HL-60 (cell line): ENCODE measurements at regions not wholly inside any gene's neighbourhood (a gene's known extent, or its start where the extent isn't known, plus 50 kb on each side); places are given as distances from the start of the nearest gene placed in this dataset.

Experiments used
- CTCF ChIP-seq: IDR thresholded peaks from one replicate; pipeline ENCODE4 v1.5.1; 2011; ENCODE audit warnings: low read length, control low read depth, inconsistent platforms; ENCODE audit not compliant: insufficient read depth
- POLR2AphosphoS5 ChIP-seq: IDR thresholded peaks from 2 replicates; pipeline ENCODE4 v1.6.1; 2012; ENCODE audit warnings: low read depth
- REST ChIP-seq: IDR thresholded peaks from 2 replicates; pipeline ENCODE4 v1.6.1; 2012; ENCODE audit warnings: low read depth; ENCODE audit not compliant: insufficient replicate concordance

GRCh38 chr18:61741881-61742454, 150.8 kb downstream of the RNF152 start:
- TF ChIP-seq CTCF (no peak), REST (no peak), POLR2AphosphoS5 (no peak)
